Uterus (tissue), 3 donors: ENCODE measurements at regions not wholly inside any gene's neighbourhood (a gene's known extent, or its start where the extent isn't known, plus 50 kb on each side); places are given as distances from the start of the nearest gene placed in this dataset.
"Not testable (repeated sequence)": the region's sequence is repeated elsewhere in the genome, so short reads cannot be mapped to it uniquely, and the experiment has no call there.

Experiments
- DNase-seq, 2 donors: peaks; one replicate each; pipeline ENCODE4 v3.0.0-alpha.2; 2019 to 2020
- H3K27ac ChIP-seq, 2 donors: fragments of 200-600 bp; sonication (generic); 1 replicate in 1 of 2; 2 replicates in 1 of 2; pipeline ENCODE4 v1.5.1; 2016 to 2018
- H3K27me3 ChIP-seq, 2 donors: fragments of 200-600 bp; sonication (generic); one replicate each; pipeline ENCODE4 v1.5.1; 2018 to 2019; ENCODE audit warnings: control low read depth in 1 of 2
- H3K36me3 ChIP-seq, 2 donors: fragments of 200-600 bp; sonication (generic); one replicate each; pipeline ENCODE4 v1.5.1; 2019; ENCODE audit warnings: control low read depth in 1 of 2
- H3K4me1 ChIP-seq, 2 donors: fragments of 200-600 bp; sonication (generic); one replicate each; pipeline ENCODE4 v1.5.1; 2018 to 2019; ENCODE audit warnings: control low read depth in 1 of 2
- H3K4me3 ChIP-seq, 2 donors: fragments of 200-600 bp; sonication (generic); 1 replicate in 1 of 2; 2 replicates in 1 of 2; pipeline ENCODE4 v1.5.1; 2018 to 2019; ENCODE audit warnings: mild to moderate bottlenecking in 1 of 2
- H3K9me3 ChIP-seq, 2 donors: fragments of 200-600 bp; sonication (generic); one replicate each; pipeline ENCODE4 v1.5.1; 2019; ENCODE audit warnings: control low read depth in 1 of 2
- POLR2A ChIP-seq, 2 donors: fragments of 450-650 bp; IDR thresholded peaks; one replicate each; pipeline ENCODE4 v1.6.1; 2016; ENCODE audit warnings: antibody characterized with exemption in 2 of 2, mild to moderate bottlenecking in 1 of 2, moderate library complexity in 1 of 2
- intact Hi-C: fragments of 100-400 bp; cut with DNase I; formaldehyde crosslinking; loops from one replicate; pipeline ENCODE4 v1.15.1; 2023; ENCODE audit warnings: low total_unique reads
- TF ChIP-seq, protein P1 (sequence below), 4 experiments: fragments of 200-600 bp in 2 of 4; fragments of 450-650 bp in 2 of 4; sonication (generic) in 2 of 4; IDR thresholded peaks; one replicate each; pipeline ENCODE4 v1.5.1; 2016 to 2019; ENCODE audit warnings: antibody characterized with exemption in 4 of 4, mild to moderate bottlenecking in 2 of 4, moderate library complexity in 1 of 4
- donor health status: DM: yes; HTN: yes; CAD: no.

DNA sequence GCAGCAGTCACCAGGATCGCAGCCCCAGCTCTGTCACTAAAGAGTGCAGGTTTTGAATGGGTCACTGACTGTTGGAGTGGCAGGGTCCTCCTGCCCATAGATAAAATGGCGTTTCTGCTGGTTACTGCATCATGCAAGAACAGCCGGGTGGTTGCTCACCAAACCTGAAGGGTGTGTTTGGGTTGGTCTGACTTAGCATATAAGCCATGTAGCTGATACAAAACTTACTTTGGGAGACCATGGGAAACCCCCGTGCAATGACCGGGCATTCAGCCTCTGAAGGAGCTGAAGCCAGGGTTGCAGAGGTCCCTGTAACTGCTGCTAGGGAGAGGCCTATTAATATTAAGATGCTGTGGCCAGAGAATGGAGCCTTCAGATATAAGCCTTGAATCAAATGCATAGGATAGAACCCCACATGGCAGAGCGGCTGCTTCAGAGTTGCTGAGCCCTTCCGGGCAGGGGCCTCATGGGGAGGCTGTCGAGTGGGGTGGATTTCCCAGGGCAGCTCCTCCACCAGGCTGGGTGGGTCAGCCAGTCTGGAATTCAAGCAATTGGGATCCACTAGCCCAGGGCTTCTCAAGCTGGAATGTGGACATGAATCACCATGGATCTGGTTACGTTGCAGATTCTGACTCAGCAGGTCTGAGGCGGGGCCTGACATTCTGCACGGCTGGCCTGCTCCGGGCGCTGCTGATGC, 70.9 kb upstream of the CTBP2 start:
- no peaks in the 10 kb centered on the region for H3K9me3 ChIP-seq
- no peak for TF ChIP-seq POLR2A (IDR thresholded peaks at IDR 0.05)
- TF ChIP-seq, protein P1, sequence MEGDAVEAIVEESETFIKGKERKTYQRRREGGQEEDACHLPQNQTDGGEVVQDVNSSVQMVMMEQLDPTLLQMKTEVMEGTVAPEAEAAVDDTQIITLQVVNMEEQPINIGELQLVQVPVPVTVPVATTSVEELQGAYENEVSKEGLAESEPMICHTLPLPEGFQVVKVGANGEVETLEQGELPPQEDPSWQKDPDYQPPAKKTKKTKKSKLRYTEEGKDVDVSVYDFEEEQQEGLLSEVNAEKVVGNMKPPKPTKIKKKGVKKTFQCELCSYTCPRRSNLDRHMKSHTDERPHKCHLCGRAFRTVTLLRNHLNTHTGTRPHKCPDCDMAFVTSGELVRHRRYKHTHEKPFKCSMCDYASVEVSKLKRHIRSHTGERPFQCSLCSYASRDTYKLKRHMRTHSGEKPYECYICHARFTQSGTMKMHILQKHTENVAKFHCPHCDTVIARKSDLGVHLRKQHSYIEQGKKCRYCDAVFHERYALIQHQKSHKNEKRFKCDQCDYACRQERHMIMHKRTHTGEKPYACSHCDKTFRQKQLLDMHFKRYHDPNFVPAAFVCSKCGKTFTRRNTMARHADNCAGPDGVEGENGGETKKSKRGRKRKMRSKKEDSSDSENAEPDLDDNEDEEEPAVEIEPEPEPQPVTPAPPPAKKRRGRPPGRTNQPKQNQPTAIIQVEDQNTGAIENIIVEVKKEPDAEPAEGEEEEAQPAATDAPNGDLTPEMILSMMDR (IDR thresholded peaks at IDR 0.05): no peak
- no peak overlapping the region for H3K27ac ChIP-seq
- intact Hi-C loops: no loop called here
- no peaks in the 10 kb centered on the region for H3K36me3 ChIP-seq
- H3K4me1 ChIP-seq: no peaks in the 10 kb centered on the region
- no peaks in the 10 kb centered on the region for H3K27me3 ChIP-seq
- no peak overlapping the region for H3K4me3 ChIP-seq
- DNase-seq: peak in 1 of 2 donors; percentile 17

DNA sequence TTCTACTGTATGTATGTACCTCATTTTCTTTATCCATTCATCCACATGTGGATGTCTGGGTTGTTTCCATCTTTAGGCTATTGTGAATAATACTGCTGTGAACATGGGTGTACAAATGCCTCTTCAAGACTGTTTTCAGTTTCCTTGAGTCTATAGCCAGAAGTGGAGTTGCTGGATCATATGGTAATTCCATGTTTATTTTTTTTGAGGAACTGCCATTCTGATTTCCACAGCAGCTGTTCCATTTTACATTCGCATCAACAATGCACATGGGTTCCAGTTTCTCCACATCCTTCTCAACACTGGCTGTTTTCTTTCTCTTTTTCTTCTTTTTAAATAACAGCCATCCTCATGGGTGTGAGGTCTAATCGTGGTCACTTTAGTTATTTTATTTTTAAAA, 69.9 kb upstream of the CTBP2 start:
- no peak for TF ChIP-seq POLR2A (IDR thresholded peaks at IDR 0.05)
- TF ChIP-seq, protein P1 (IDR thresholded peaks at IDR 0.05): no peak
- no peak for DNase-seq
- intact Hi-C loops: no loop called here
- H3K27me3 ChIP-seq: no peaks in the 10 kb centered on the region
- H3K4me1 ChIP-seq: no peaks in the 10 kb centered on the region
- H3K9me3 ChIP-seq: no peaks in the 10 kb centered on the region
- no peaks in the 10 kb centered on the region for H3K36me3 ChIP-seq
- no peak overlapping the region for H3K27ac ChIP-seq
- no peak overlapping the region for H3K4me3 ChIP-seq

DNA sequence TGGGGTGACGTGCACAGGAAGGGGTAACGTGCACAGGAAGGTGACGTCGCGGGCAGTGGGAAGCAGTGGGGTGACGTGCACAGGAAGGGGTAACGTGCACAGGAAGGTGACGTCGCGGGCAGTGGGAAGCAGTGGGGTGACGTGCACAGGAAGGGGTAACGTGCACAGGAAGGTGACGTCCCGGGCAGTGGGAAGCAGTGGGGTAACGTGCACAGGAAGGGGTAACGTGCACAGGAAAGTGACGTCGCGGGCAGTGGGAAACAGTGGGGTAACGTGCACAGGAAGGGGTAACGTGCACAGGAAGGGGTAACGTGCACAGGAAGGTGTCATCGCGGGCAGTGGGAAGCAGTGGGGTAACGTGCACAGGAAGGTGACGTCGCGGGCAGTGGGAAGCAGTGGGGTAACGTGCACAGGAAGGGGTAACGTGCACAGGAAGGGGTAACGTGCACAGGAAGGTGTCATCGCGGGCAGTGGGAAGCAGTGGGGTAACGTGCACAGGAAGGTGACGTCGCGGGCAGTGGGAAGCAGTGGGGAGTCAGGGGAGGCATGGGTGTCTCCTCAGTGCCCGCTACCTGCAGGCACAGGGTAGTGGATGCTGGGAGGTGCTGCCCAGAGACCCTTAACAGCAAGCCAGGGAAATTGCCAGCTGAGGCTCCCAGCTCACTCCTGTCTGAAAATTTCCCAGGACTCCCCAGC, 68.0 kb upstream of the CTBP2 start:
- H3K4me1 ChIP-seq, H3K27me3 ChIP-seq, DNase-seq, H3K4me3 ChIP-seq, H3K9me3 ChIP-seq, H3K36me3 ChIP-seq, intact Hi-C loops, H3K27ac ChIP-seq: not testable (repeated sequence)

DNA sequence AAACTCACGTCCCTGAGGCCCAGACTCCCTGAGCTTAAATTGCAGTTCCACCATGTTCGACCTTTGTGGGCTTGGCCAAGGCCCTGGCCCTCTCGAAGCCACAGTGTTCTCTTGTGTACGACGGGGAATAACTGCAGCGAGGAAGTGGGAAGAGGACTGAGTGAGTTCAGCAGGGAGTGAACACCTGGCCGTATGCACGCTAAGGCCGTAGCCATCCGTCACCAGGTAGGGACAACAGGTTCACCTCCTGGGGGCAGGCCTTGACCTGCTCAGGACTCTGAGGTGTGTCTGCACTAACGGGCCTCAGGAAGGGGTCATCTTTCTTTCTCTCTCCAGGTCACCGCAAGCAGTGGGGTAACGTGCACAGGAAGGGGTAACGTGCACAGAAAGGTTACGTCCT, 67.2 kb upstream of the CTBP2 start:
- H3K27me3 ChIP-seq: no peaks in the 10 kb centered on the region
- intact Hi-C loops: no loop called here
- TF ChIP-seq, protein P1 (IDR thresholded peaks at IDR 0.05): no peak
- TF ChIP-seq POLR2A (IDR thresholded peaks at IDR 0.05): no peak

DNA sequence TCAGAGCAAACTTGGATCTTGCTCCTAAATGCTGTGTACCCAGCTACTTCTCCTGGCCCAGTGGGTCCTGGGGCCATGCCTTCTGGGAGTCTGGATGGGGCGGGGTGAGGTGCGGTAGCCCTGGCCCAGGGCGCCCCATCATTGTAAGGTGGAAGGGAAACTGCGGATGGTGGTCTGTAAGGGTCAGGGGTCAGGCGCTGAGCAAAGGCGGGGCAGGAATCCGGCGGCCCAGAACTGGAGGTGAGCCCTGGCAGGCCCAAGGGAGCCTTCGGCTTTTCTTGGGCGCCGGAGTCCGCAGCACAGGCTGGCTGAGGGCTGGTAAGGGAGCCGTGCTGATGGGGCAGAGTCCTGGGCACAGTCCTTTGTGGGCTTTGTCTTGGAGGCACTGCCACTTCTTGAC, 66.5 kb upstream of the CTBP2 start:
- TF ChIP-seq, protein P1 (IDR thresholded peaks at IDR 0.05): no peak
- no peak for TF ChIP-seq POLR2A (IDR thresholded peaks at IDR 0.05)
- Histone ChIP-seq H3K27me3 (no peaks in the 10 kb centered on the region), H3K36me3 (no peaks in the 10 kb centered on the region), H3K9me3 (no peaks in the 10 kb centered on the region), H3K27ac (no peak overlapping the region), H3K4me1 (no peaks in the 10 kb centered on the region), H3K4me3 (no peak overlapping the region)
- intact Hi-C loops: no loop called here
- no peak for DNase-seq

More for the DNA sequence above, 67.2 kb upstream of the CTBP2 start:
- Histone ChIP-seq H3K9me3 (no peaks in the 10 kb centered on the region), H3K36me3 (no peaks in the 10 kb centered on the region), H3K4me3 (no peak overlapping the region), H3K27ac (no peak overlapping the region), H3K4me1 (no peaks in the 10 kb centered on the region)
- no peak for DNase-seq
